HEK293 (cell line): ENCODE measurements at regions not wholly inside any gene's neighbourhood (a gene's known extent, or its start where the extent isn't known, plus 50 kb on each side); places are given as distances from the start of the nearest gene placed in this dataset.
A peak's percentile ranks its signal among the peaks of the same experiment; 100 is the strongest.

ENCODE experiments used
- ATF2 ChIP-seq: fragments of 450-650 bp; formaldehyde crosslinking; IDR thresholded peaks from 2 replicates; pipeline ENCODE4 v1.5.1; 2016; ENCODE audit warnings: missing biosample characterization, missing genetic modification characterization, low read depth
- GFI1B ChIP-seq: fragments of 450-650 bp; formaldehyde crosslinking; IDR thresholded peaks from 2 replicates; pipeline ENCODE4 v1.5.1; 2016; ENCODE audit warnings: missing biosample characterization, missing genetic modification characterization
- IKZF3 ChIP-seq: fragments of 450-650 bp; IDR thresholded peaks from 2 replicates; pipeline ENCODE4 v1.5.0; 2018; ENCODE audit warnings: missing biosample characterization, mild to moderate bottlenecking, missing genetic modification characterization, moderate library complexity
- KLF17 ChIP-seq: fragments of 450-650 bp; formaldehyde crosslinking; IDR thresholded peaks from 2 replicates; pipeline ENCODE4 v1.5.1; 2016; ENCODE audit warnings: missing biosample characterization, missing genetic modification characterization
- PATZ1 ChIP-seq: fragments of 450-650 bp; formaldehyde crosslinking; IDR thresholded peaks from 2 replicates; pipeline ENCODE4 v1.5.1; 2016; ENCODE audit warnings: missing biosample characterization, missing genetic modification characterization
- REST ChIP-seq: fragments of 450-650 bp; formaldehyde crosslinking; IDR thresholded peaks from 2 replicates; pipeline ENCODE4 v1.5.1; 2016; ENCODE audit warnings: missing biosample characterization, missing genetic modification characterization
- SP3 ChIP-seq: fragments of 450-650 bp; formaldehyde crosslinking; IDR thresholded peaks from 2 replicates; pipeline ENCODE4 v1.5.1; 2016; ENCODE audit warnings: missing biosample characterization, missing genetic modification characterization
- WT1 ChIP-seq: fragments of 450-650 bp; formaldehyde crosslinking; IDR thresholded peaks from 2 replicates; pipeline ENCODE4 v1.5.1; 2016; ENCODE audit warnings: missing biosample characterization, missing genetic modification characterization
- ZBTB17 ChIP-seq: fragments of 450-650 bp; formaldehyde crosslinking; IDR thresholded peaks from 2 replicates; pipeline ENCODE4 v1.5.1; 2016; ENCODE audit warnings: missing biosample characterization, missing genetic modification characterization
- ZBTB8A ChIP-seq: fragments of 450-650 bp; formaldehyde crosslinking; IDR thresholded peaks from 2 replicates; pipeline ENCODE4 v1.5.1; 2016; ENCODE audit warnings: missing biosample characterization, missing genetic modification characterization
- ZFP37 ChIP-seq: fragments of 450-650 bp; formaldehyde crosslinking; IDR thresholded peaks from 2 replicates; pipeline ENCODE4 v1.5.1; 2016; ENCODE audit warnings: missing biosample characterization, missing genetic modification characterization
- ZNF148 ChIP-seq: fragments of 450-650 bp; formaldehyde crosslinking; IDR thresholded peaks from 2 replicates; pipeline ENCODE4 v1.5.0; 2017; ENCODE audit warnings: missing biosample characterization, missing genetic modification characterization, borderline replicate concordance
- ZNF174 ChIP-seq: fragments of 450-650 bp; formaldehyde crosslinking; IDR thresholded peaks from 2 replicates; pipeline ENCODE4 v1.5.0; 2017; ENCODE audit warnings: missing biosample characterization, mild to moderate bottlenecking, missing genetic modification characterization
- ZNF202 ChIP-seq: fragments of 450-650 bp; formaldehyde crosslinking; IDR thresholded peaks from 2 replicates; pipeline ENCODE4 v1.5.1; 2016; ENCODE audit warnings: missing biosample characterization, missing genetic modification characterization, borderline replicate concordance
- ZNF223 ChIP-seq: fragments of 450-650 bp; formaldehyde crosslinking; IDR thresholded peaks from 2 replicates; pipeline ENCODE4 v1.5.1; 2016; ENCODE audit warnings: missing biosample characterization, missing genetic modification characterization
- ZNF341 ChIP-seq: fragments of 450-650 bp; formaldehyde crosslinking; IDR thresholded peaks from 2 replicates; pipeline ENCODE4; 2016; ENCODE audit warnings: low read depth, missing biosample characterization, missing genetic modification characterization
- ZNF37A ChIP-seq: fragments of 450-650 bp; IDR thresholded peaks from 2 replicates; pipeline ENCODE4 v1.5.1; 2018; ENCODE audit warnings: missing biosample characterization, missing genetic modification characterization
- ZNF394 ChIP-seq: fragments of 450-650 bp; formaldehyde crosslinking; IDR thresholded peaks from 2 replicates; pipeline ENCODE4 v1.5.1; 2016; ENCODE audit warnings: missing biosample characterization, missing genetic modification characterization, mild to moderate bottlenecking, moderate library complexity, borderline replicate concordance
- ZNF701 ChIP-seq: fragments of 450-650 bp; formaldehyde crosslinking; IDR thresholded peaks from 2 replicates; pipeline ENCODE4 v1.5.1; 2016; ENCODE audit warnings: missing biosample characterization, missing genetic modification characterization
- ZNF704 ChIP-seq: fragments of 450-650 bp; formaldehyde crosslinking; IDR thresholded peaks from 2 replicates; pipeline ENCODE4 v1.5.1; 2016; ENCODE audit warnings: missing biosample characterization, missing genetic modification characterization
- ZNF747 ChIP-seq: fragments of 450-650 bp; formaldehyde crosslinking; IDR thresholded peaks from 2 replicates; pipeline ENCODE4 v1.5.1; 2016; ENCODE audit warnings: missing biosample characterization, missing genetic modification characterization
- ZNF768 ChIP-seq: fragments of 450-650 bp; formaldehyde crosslinking; IDR thresholded peaks from 2 replicates; pipeline ENCODE4 v1.5.1; 2018; ENCODE audit warnings: missing biosample characterization, mild to moderate bottlenecking, missing genetic modification characterization
- ZNF785 ChIP-seq: fragments of 450-650 bp; formaldehyde crosslinking; IDR thresholded peaks from 2 replicates; pipeline ENCODE4 v1.5.1; 2016; ENCODE audit warnings: missing biosample characterization, missing genetic modification characterization
- ZNF791 ChIP-seq: fragments of 450-650 bp; formaldehyde crosslinking; IDR thresholded peaks from 2 replicates; pipeline ENCODE4 v1.5.1; 2016; ENCODE audit warnings: missing biosample characterization, missing genetic modification characterization
- ZNF792 ChIP-seq: fragments of 450-650 bp; formaldehyde crosslinking; IDR thresholded peaks from 2 replicates; pipeline ENCODE4 v1.5.1; 2016; ENCODE audit warnings: missing biosample characterization, missing genetic modification characterization
- TF ChIP-seq, protein P1 (sequence below): fragments of 450-650 bp; formaldehyde crosslinking; IDR thresholded peaks from 2 replicates; pipeline ENCODE4 v1.5.1; 2016; ENCODE audit warnings: missing biosample characterization, missing genetic modification characterization

- TF ChIP-seq ZNF148 (tag by site-specific recombination) (no peak), ZNF747 (tag by site-specific recombination) (no peak), ZNF174 (tag by site-specific recombination) (no peak), KLF17 (tag by site-specific recombination) (peak; percentile 99), ZNF704 (tag by site-specific recombination) (no peak), ZNF785 (tag by site-specific recombination) (no peak), SP3 (tag by site-specific recombination) (no peak), ZNF341 (tag by site-specific recombination) (no peak), REST (tag by site-specific recombination) (no peak), ZNF791 (no peak), ZBTB8A (tag by site-specific recombination) (no peak; the same call in 1 of the 2 replicates), ZBTB17 (tag by site-specific recombination) (peak; percentile 88), ZFP37 (tag by site-specific recombination) (no peak), ZNF792 (tag by site-specific recombination) (no peak), ZNF37A (tag by site-specific recombination) (no peak), ZNF202 (tag by site-specific recombination) (no peak), ZNF701 (tag by site-specific recombination) (no peak), GFI1B (tag by site-specific recombination) (no peak), ZNF768 (tag by site-specific recombination) (no peak), ZNF394 (tag by site-specific recombination) (peak; percentile 66; the same call in 1 of the 2 replicates), PATZ1 (tag by site-specific recombination) (peak; percentile 34; the same call in 1 of the 2 replicates), IKZF3 (peak; percentile 67), WT1 (peak; percentile 87), ZNF223 (no peak), ATF2 (tag by site-specific recombination) (peak; percentile 64; the same call in 1 of the 2 replicates)
- TF ChIP-seq, protein P1, sequence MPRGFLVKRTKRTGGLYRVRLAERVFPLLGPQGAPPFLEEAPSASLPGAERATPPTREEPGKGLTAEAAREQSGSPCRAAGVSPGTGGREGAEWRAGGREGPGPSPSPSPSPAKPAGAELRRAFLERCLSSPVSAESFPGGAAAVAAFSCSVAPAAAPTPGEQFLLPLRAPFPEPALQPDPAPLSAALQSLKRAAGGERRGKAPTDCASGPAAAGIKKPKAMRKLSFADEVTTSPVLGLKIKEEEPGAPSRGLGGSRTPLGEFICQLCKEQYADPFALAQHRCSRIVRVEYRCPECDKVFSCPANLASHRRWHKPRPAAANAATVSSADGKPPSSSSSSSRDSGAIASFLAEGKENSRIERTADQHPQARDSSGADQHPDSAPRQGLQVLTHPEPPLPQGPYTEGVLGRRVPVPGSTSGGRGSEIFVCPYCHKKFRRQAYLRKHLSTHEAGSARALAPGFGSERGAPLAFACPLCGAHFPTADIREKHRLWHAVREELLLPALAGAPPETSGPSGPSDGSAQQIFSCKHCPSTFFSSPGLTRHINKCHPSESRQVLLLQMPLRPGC (tag by site-specific recombination): peak; percentile 80
These were observed 344.6 kb downstream of the SOX9 start (continued) for GRCh38 chr17:72465191-72466024.
